Ishikawa (cell line): ENCODE measurements at regions not wholly inside any gene's neighbourhood (a gene's known extent, or its start where the extent isn't known, plus 50 kb on each side); places are given as distances from the start of the nearest gene placed in this dataset.

Experiments used
- CEBPB ChIP-seq: IDR thresholded peaks from 2 replicates; pipeline ENCODE4 v1.6.1; 2012
- EP300 ChIP-seq: IDR thresholded peaks from 2 replicates; pipeline ENCODE4 v1.6.1; 2012; ENCODE audit warnings: borderline replicate concordance
- MAX ChIP-seq: IDR thresholded peaks from 2 replicates; pipeline ENCODE4 v1.6.1; 2012
- REST ChIP-seq: IDR thresholded peaks from 2 replicates; pipeline ENCODE4 v1.6.1; 2012; ENCODE audit warnings: low read depth, mild to moderate bottlenecking
- TCF12 ChIP-seq: IDR thresholded peaks from 2 replicates; pipeline ENCODE4 v1.6.1; 2012; ENCODE audit warnings: low read depth
- USF1 ChIP-seq: IDR thresholded peaks from 2 replicates; pipeline ENCODE4 v1.6.1; 2012

GRCh38 chr9:126125577-126125976, 201.1 kb upstream of the MVB12B start:
- TF ChIP-seq MAX = no peak
- TF ChIP-seq EP300 = no peak
- TF ChIP-seq TCF12 = no peak
- no peak for TF ChIP-seq REST
- no peak for TF ChIP-seq CEBPB
- no peak for TF ChIP-seq USF1
